ENCODE measurements at regions not wholly inside any gene's neighbourhood (a gene's known extent, or its start where the extent isn't known, plus 50 kb on each side); places are given as distances from the start of the nearest gene placed in this dataset.

- H3K4me1 ChIP-seq (ENCODE audit: control insufficient read depth in 1 of 2, insufficient read depth in 1 of 2, low read depth in 1 of 2, low read length in 1 of 2), result peaks cover 57 to 58% of the 10 kb centered on the region in 2 experiments
- H3K9me3 ChIP-seq, result no peaks in the 10 kb centered on the region
- no peaks in the 10 kb centered on the region for H3K27me3 ChIP-seq
- no peak overlapping the region for H3K4me3 ChIP-seq (ENCODE audit: low read depth in 1 of 2, low read length in 1 of 2)
- no peak for TF ChIP-seq CTCF (IDR thresholded peaks at IDR 0.05)
- H3K27ac ChIP-seq, result no peak overlapping the region
- H3K36me3 ChIP-seq, result no peaks in the 10 kb centered on the region
These were observed 334.5 kb downstream of the SEC14L1 start for GRCh38 chr17:77475016-77475976.

- Histone ChIP-seq H3K27me3 (no peaks in the 10 kb centered on the region), H3K4me1 (ENCODE audit: control insufficient read depth in 1 of 2, insufficient read depth in 1 of 2, low read depth in 1 of 2, low read length in 1 of 2) (peaks cover 50 to 54% of the 10 kb centered on the region in 2 experiments), H3K9me3 (no peaks in the 10 kb centered on the region), H3K4me3 (ENCODE audit: low read depth in 1 of 2, low read length in 1 of 2) (no peak overlapping the region), H3K27ac (no peak overlapping the region), H3K36me3 (peaks cover 4% of the 10 kb centered on the region)
- TF ChIP-seq CTCF (IDR thresholded peaks at IDR 0.05), result no peak
These were observed 335.2 kb downstream of the SEC14L1 start for GRCh38 chr17:77476006-77476405.

GRCh38 chr17:77476498-77476897 is 335.7 kb downstream of the SEC14L1 start:
- H3K27ac ChIP-seq, result peak overlapping the region; percentile 11
- H3K36me3 ChIP-seq, result peaks cover 8% of the 10 kb centered on the region
- H3K4me1 ChIP-seq (ENCODE audit: control insufficient read depth in 1 of 2, insufficient read depth in 1 of 2, low read depth in 1 of 2, low read length in 1 of 2), result peaks cover 45 to 49% of the 10 kb centered on the region in 2 experiments
- no peak for TF ChIP-seq CTCF (IDR thresholded peaks at IDR 0.05)
- H3K9me3 ChIP-seq, result no peaks in the 10 kb centered on the region
- no peaks in the 10 kb centered on the region for H3K27me3 ChIP-seq
- no peak overlapping the region for H3K4me3 ChIP-seq (ENCODE audit: low read depth in 1 of 2, low read length in 1 of 2)

- no peak overlapping the region for H3K4me3 ChIP-seq (ENCODE audit: low read depth in 1 of 2, low read length in 1 of 2)
- H3K27me3 ChIP-seq, result no peaks in the 10 kb centered on the region
- peaks cover 38 to 42% of the 10 kb centered on the region in 2 experiments for H3K4me1 ChIP-seq (ENCODE audit: control insufficient read depth in 1 of 2, insufficient read depth in 1 of 2, low read depth in 1 of 2, low read length in 1 of 2)
- peaks cover 13% of the 10 kb centered on the region for H3K36me3 ChIP-seq
- no peak for TF ChIP-seq CTCF (IDR thresholded peaks at IDR 0.05)
- no peaks in the 10 kb centered on the region for H3K9me3 ChIP-seq
- peak overlapping the region; percentile 11 for H3K27ac ChIP-seq
These were observed 336.4 kb downstream of the SEC14L1 start for GRCh38 chr17:77476931-77477805.

GRCh38 chr17:77478281-77478680 is 337.5 kb downstream of the SEC14L1 start:
- Histone ChIP-seq H3K27me3 (no peaks in the 10 kb centered on the region), H3K36me3 (peaks cover 25% of the 10 kb centered on the region), H3K27ac (peak overlapping the region; percentile 64), H3K4me1 (ENCODE audit: control insufficient read depth in 1 of 2, insufficient read depth in 1 of 2, low read depth in 1 of 2, low read length in 1 of 2) (peaks cover 29 to 32% of the 10 kb centered on the region in 2 experiments), H3K4me3 (ENCODE audit: low read depth in 1 of 2, low read length in 1 of 2) (no peak overlapping the region), H3K9me3 (no peaks in the 10 kb centered on the region)
- TF ChIP-seq CTCF (IDR thresholded peaks at IDR 0.05), result no peak

All from neutrophil (primary cell).